Lung (tissue), 11 donors: ENCODE measurements at regions not wholly inside any gene's neighbourhood (a gene's known extent, or its start where the extent isn't known, plus 50 kb on each side); places are given as distances from the start of the nearest gene placed in this dataset.
"Not testable (repeated sequence)": the region's sequence is repeated elsewhere in the genome, so short reads cannot be mapped to it uniquely, and the experiment has no call there.

ENCODE experiments used
- ATAC-seq: fragments of 200-7000 bp; cut with Tn5 transposase; one replicate; pipeline ENCODE4 v1.9.1; 2020; ENCODE audit warnings: moderate number of reproducible peaks; ENCODE audit not compliant: insufficient read depth, low FRiP score
- DNase-seq, 3 donors: peaks; one replicate each; pipeline ENCODE4 v3.0.0-alpha.2; 2013 to 2017
- H3K27ac ChIP-seq, 2 donors: one replicate each; pipeline ENCODE4 v1.5.1; 2013; ENCODE audit warnings: mild to moderate bottlenecking in 2 of 2, moderate library complexity in 2 of 2, control low read depth in 1 of 2, inconsistent platforms in 1 of 2, low read depth in 1 of 2, low read length in 1 of 2
- H3K27me3 ChIP-seq, 3 donors: one replicate each; pipeline ENCODE4 v1.5.1; 2013; ENCODE audit warnings: low read length in 2 of 3; ENCODE audit not compliant: control insufficient read depth in 3 of 3, insufficient read depth in 3 of 3
- H3K36me3 ChIP-seq, 4 donors: one replicate each; pipeline ENCODE4 v1.5.1; 2013; ENCODE audit warnings: low read length in 4 of 4, mild to moderate bottlenecking in 1 of 4, moderate library complexity in 1 of 4; ENCODE audit not compliant: control insufficient read depth in 4 of 4, insufficient read depth in 4 of 4
- H3K4me1 ChIP-seq, 5 donors: one replicate each; pipeline ENCODE4 v1.5.1; 2013; ENCODE audit warnings: low read length in 5 of 5, mild to moderate bottlenecking in 2 of 5, moderate library complexity in 1 of 5; ENCODE audit not compliant: control insufficient read depth in 5 of 5, insufficient read depth in 5 of 5
- H3K4me3 ChIP-seq: one replicate; pipeline ENCODE4 v1.5.1; 2013; ENCODE audit warnings: mild to moderate bottlenecking, control low read depth, moderate library complexity
- H3K9ac ChIP-seq, 2 donors: one replicate each; pipeline ENCODE4 v1.5.1; 2013; ENCODE audit warnings: low read length in 2 of 2, control low read depth in 1 of 2; ENCODE audit not compliant: insufficient read depth in 1 of 2
- H3K9me3 ChIP-seq, 4 donors: one replicate each; pipeline ENCODE4 v1.5.1; 2013; ENCODE audit warnings: low read length in 3 of 4, mild to moderate bottlenecking in 1 of 4, moderate library complexity in 1 of 4; ENCODE audit not compliant: control insufficient read depth in 4 of 4, insufficient read depth in 3 of 4
- WGBS, 2 donors: extraction: QIAGEN DNeasy Blood & Tissue Kit; methylation state at CpG; one replicate each; pipeline ENCODE4 v1.1.7; 2013; 5-methylcytosine and 5-hydroxymethylcytosine counted together
- TF ChIP-seq, protein P1 (sequence below): IDR thresholded peaks from 2 replicates; pipeline ENCODE4 v1.5.1; 2012; ENCODE audit warnings: mild to moderate bottlenecking; ENCODE audit errors: control extremely low read depth, extremely low read depth
- donor health status: control.
- donor health status: control.
- donor health status: Bipolar disorder and iron deficiency.
- donor health status: healthy.
- donor health status: DM: yes; HTN: yes; CAD: no.

- H3K4me1 ChIP-seq, H3K9ac ChIP-seq, H3K27ac ChIP-seq, H3K36me3 ChIP-seq, H3K27me3 ChIP-seq, DNase-seq, H3K4me3 ChIP-seq, ATAC-seq, H3K9me3 ChIP-seq: not testable (repeated sequence)
- WGBS, 2 donors, result 62 to 81% methylated on average over 1 of the region's 1 CpG
Observed at GRCh38 chr13:47873319-47873718, 127.8 kb downstream of the SUCLA2 start.

DNA sequence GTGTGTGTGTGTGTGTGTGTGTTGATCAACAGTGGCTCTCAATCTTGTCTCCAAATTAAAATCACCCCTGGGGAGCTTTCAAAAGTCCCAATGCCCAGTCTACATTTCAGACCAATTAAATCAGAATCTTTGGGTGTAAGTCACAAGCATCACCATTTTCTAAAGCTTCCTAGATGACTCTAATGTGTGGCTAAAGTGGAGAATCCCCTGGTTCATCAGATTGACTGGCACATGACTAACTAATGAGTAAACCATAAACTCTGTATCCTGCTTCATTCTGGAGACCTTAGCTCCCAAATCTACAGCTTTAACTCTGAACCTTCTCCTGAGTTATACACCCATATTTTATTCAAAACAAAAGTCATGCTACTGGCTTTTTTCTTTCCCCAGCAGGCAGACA lies 131.3 kb downstream of the SUCLA2 start:
- Histone ChIP-seq H3K27me3 (no peaks in the 10 kb centered on the region), H3K4me3 (no peak overlapping the region), H3K36me3 (no peaks in the 10 kb centered on the region), H3K27ac (no peak overlapping the region), H3K9ac (no peak overlapping the region), H3K4me1 (no peaks in the 10 kb centered on the region), H3K9me3 (peaks cover 0 to 8% (median 4%) of the 10 kb centered on the region in 4 donors)
- TF ChIP-seq, protein P1, sequence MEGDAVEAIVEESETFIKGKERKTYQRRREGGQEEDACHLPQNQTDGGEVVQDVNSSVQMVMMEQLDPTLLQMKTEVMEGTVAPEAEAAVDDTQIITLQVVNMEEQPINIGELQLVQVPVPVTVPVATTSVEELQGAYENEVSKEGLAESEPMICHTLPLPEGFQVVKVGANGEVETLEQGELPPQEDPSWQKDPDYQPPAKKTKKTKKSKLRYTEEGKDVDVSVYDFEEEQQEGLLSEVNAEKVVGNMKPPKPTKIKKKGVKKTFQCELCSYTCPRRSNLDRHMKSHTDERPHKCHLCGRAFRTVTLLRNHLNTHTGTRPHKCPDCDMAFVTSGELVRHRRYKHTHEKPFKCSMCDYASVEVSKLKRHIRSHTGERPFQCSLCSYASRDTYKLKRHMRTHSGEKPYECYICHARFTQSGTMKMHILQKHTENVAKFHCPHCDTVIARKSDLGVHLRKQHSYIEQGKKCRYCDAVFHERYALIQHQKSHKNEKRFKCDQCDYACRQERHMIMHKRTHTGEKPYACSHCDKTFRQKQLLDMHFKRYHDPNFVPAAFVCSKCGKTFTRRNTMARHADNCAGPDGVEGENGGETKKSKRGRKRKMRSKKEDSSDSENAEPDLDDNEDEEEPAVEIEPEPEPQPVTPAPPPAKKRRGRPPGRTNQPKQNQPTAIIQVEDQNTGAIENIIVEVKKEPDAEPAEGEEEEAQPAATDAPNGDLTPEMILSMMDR, result no peak
- DNase-seq (no peak), ATAC-seq (no peak)

DNA sequence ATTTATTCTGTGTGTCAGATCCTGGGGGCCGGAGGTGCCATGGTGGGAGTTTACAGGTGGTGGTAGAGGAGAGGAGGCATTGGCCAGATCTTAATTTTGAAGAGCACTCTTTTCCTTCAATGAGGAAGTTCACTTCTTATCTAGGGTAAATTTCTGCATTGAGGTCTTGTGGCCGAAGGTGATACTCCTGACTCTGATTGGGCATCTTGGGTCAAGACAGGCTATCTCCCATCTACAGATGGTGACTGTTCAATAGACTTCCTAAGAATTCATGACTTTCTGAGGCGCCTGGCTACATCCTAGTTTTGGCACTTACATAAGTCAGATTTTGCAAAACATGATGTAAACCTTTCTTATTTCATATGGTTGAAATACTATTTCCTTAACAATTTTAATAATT lies 135.2 kb downstream of the SUCLA2 start:
- Histone ChIP-seq H3K27me3 (no peaks in the 10 kb centered on the region), H3K4me1 (no peaks in the 10 kb centered on the region), H3K4me3 (no peak overlapping the region), H3K9ac (no peak overlapping the region), H3K27ac (no peak overlapping the region), H3K36me3 (no peaks in the 10 kb centered on the region), H3K9me3 (no peaks in the 10 kb centered on the region)
- ATAC-seq (no peak), DNase-seq (no peak)
- TF ChIP-seq, protein P1, result no peak
- 37 to 59% methylated on average over 3 of the region's 3 CpGs for WGBS, 2 donors

- H3K27ac ChIP-seq, result no peak overlapping the region
- no peaks in the 10 kb centered on the region for H3K36me3 ChIP-seq
- H3K27me3 ChIP-seq, result no peaks in the 10 kb centered on the region
- H3K4me1 ChIP-seq, result no peaks in the 10 kb centered on the region
- H3K9ac ChIP-seq, result no peak overlapping the region
- ATAC-seq (no peak), DNase-seq (no peak)
- 91 to 98% methylated on average over 3 of the region's 3 CpGs for WGBS, 2 donors
- TF ChIP-seq, protein P1, result no peak
- H3K9me3 ChIP-seq, result no peaks in the 10 kb centered on the region
- no peak overlapping the region for H3K4me3 ChIP-seq
Observed at GRCh38 chr13:47862841-47863240, 138.2 kb downstream of the SUCLA2 start.
